H1 (cell line): ENCODE measurements at regions not wholly inside any gene's neighbourhood (a gene's known extent, or its start where the extent isn't known, plus 50 kb on each side); places are given as distances from the start of the nearest gene placed in this dataset.

Experiments used
- CTCF ChIA-PET: fragments of 300-600 bp; sonication (Branson Sonifier 250); formaldehyde crosslinking; loops from one replicate; lab custom pipeline; 2021; ENCODE audit not compliant: partially characterized antibody; lab: Charles Lee
- POLR2A ChIA-PET: fragments of 300-600 bp; sonication (Branson Sonifier 250); formaldehyde crosslinking; loops from one replicate; lab custom pipeline; 2021; ENCODE audit warnings: inconsistent platforms; ENCODE audit not compliant: partially characterized antibody; lab: Charles Lee
- DNase-seq, 2 experiments: peaks; one replicate each; pipeline versions ENCODE4 v3.0.0 to v3.0.0-alpha.2; 2010 to 2022; ENCODE audit warnings: low spot score in 2 of 2, low read depth in 1 of 2, mixed read lengths in 1 of 2
- FAIRE-seq: peaks from 2 replicates; lab custom pipeline; 2011; peaks lifted over from hg19 to GRCh38; lab: Jason Lieb, UNC
- H2AFZ ChIP-seq: 2 replicates; pipeline ENCODE4 v1.8.1; 2012; ENCODE audit warnings: low read length, inconsistent platforms
- H2AK5ac ChIP-seq: 2 replicates; pipeline ENCODE4 v1.6.1; 2013; ENCODE audit warnings: low read depth, low read length
- H2BK120ac ChIP-seq: replicated peaks from 2 replicates; pipeline ENCODE3; 2013; ENCODE audit warnings: low read depth, low read length, inconsistent platforms
- H2BK12ac ChIP-seq: 2 replicates; pipeline ENCODE4 v1.6.1; 2013; ENCODE audit warnings: low read depth, low read length
- H2BK15ac ChIP-seq: 2 replicates; pipeline ENCODE4 v1.6.1; 2013; ENCODE audit warnings: low read length
- H2BK20ac ChIP-seq: 2 replicates; pipeline ENCODE4 v1.6.1; 2013; ENCODE audit warnings: low read length
- H2BK5ac ChIP-seq: 2 replicates; pipeline ENCODE4 v1.6.1; 2013; ENCODE audit warnings: low read depth, low read length
- H3K14ac ChIP-seq: 2 replicates; pipeline ENCODE4 v1.6.1; 2013; ENCODE audit warnings: inconsistent platforms; ENCODE audit not compliant: insufficient read length
- H3K18ac ChIP-seq: 2 replicates; pipeline ENCODE4 v1.6.1; 2013; ENCODE audit warnings: low read length; ENCODE audit errors: extremely low read depth
- H3K23ac ChIP-seq: 2 replicates; pipeline ENCODE4 v1.6.1; 2013; ENCODE audit warnings: inconsistent platforms; ENCODE audit not compliant: insufficient read length
- H3K23me2 ChIP-seq: 2 replicates; pipeline ENCODE4 v1.6.1; 2013; ENCODE audit warnings: low read depth, low read length
- H3K27ac ChIP-seq: 2 replicates; pipeline ENCODE4 v1.6.1; 2011; ENCODE audit warnings: low read depth, low read length, inconsistent platforms
- H3K27me3 ChIP-seq, 4 experiments: replicated peaks in 1 of 4; 1 replicate in 1 of 4; 2 replicates in 3 of 4; pipeline versions ENCODE4 v1.6.1 to v1.8.1; 2011 to 2013; ENCODE audit warnings: low read length in 3 of 4, mild to moderate bottlenecking in 3 of 4, inconsistent platforms in 2 of 4, mixed read lengths in 2 of 4, moderate library complexity in 1 of 4; ENCODE audit not compliant: control insufficient read depth in 3 of 4, insufficient read depth in 3 of 4; ENCODE audit errors: extremely low read depth in 1 of 4
- H3K36me3 ChIP-seq, 4 experiments: 2 replicates each; pipeline versions ENCODE4 v1.6.1 to v1.8.1; 2011 to 2013; ENCODE audit warnings: mild to moderate bottlenecking in 4 of 4, low read length in 3 of 4, moderate library complexity in 2 of 4, control low read depth in 1 of 4, inconsistent platforms in 1 of 4; ENCODE audit not compliant: insufficient read depth in 4 of 4, control insufficient read depth in 2 of 4
- H3K4ac ChIP-seq: replicated peaks from 2 replicates; pipeline ENCODE3; 2013; ENCODE audit warnings: low read length, low read depth, mixed read lengths, inconsistent platforms; ENCODE audit not compliant: insufficient read length
- H3K4me1 ChIP-seq, 4 experiments: replicated peaks in 1 of 4; 1 replicate in 1 of 4; 2 replicates in 3 of 4; pipeline versions ENCODE4 v1.6.1 to v1.8.1; 2011 to 2013; ENCODE audit warnings: low read length in 3 of 4, inconsistent platforms in 2 of 4, mixed read lengths in 1 of 4; ENCODE audit not compliant: insufficient read depth in 4 of 4, control insufficient read depth in 3 of 4
- H3K4me2 ChIP-seq, 2 experiments: 2 replicates each; pipeline versions ENCODE4 v1.6.1 to v1.8.1; 2011 to 2013; ENCODE audit warnings: low read depth in 2 of 2, low read length in 2 of 2, control low read depth in 1 of 2, inconsistent platforms in 1 of 2, mild to moderate bottlenecking in 1 of 2; ENCODE audit not compliant: insufficient read depth in 1 of 2
- H3K4me3 ChIP-seq, 4 experiments: fragments of 200-600, 300-600 bp in 1 of 4; sonication (generic), shearing (Covaris generic), sonication (Bioruptor Twin) in 1 of 4; 2 replicates each; pipeline versions ENCODE4 v1.5.1 to v1.8.1; 2011 to 2016; ENCODE audit warnings: low read length in 4 of 4, low read depth in 3 of 4, control low read depth in 2 of 4, inconsistent platforms in 2 of 4, mild to moderate bottlenecking in 2 of 4, mixed read lengths in 1 of 4, moderate library complexity in 1 of 4; ENCODE audit not compliant: insufficient read depth in 2 of 4; ENCODE audit errors: extremely low read depth in 1 of 4
- H3K56ac ChIP-seq: replicated peaks from 2 replicates; pipeline ENCODE3; 2013; ENCODE audit warnings: low read depth, mild to moderate bottlenecking, mixed read lengths, low read length, inconsistent platforms; ENCODE audit not compliant: insufficient read length
- H3K79me1 ChIP-seq: 2 replicates; pipeline ENCODE4 v1.6.1; 2013; ENCODE audit warnings: low read depth, low read length, control low read depth
- H3K79me2 ChIP-seq, 2 experiments: 2 replicates each; pipeline versions ENCODE4 v1.6.1 to v1.8.1; 2012 to 2013; ENCODE audit warnings: low read length in 2 of 2, mild to moderate bottlenecking in 2 of 2, inconsistent platforms in 1 of 2; ENCODE audit not compliant: insufficient read depth in 2 of 2, control insufficient read depth in 1 of 2
- H3K9ac ChIP-seq, 4 experiments: replicated peaks in 1 of 4; 1 replicate in 1 of 4; 2 replicates in 3 of 4; pipeline versions ENCODE4 v1.6.1 to v1.8.1; 2011 to 2013; ENCODE audit warnings: low read depth in 3 of 4, low read length in 3 of 4, control low read depth in 2 of 4, mild to moderate bottlenecking in 2 of 4, moderate library complexity in 2 of 4, inconsistent platforms in 1 of 4; ENCODE audit errors: extremely low read depth in 1 of 4
- H3K9me3 ChIP-seq, 2 experiments: 2 replicates each; pipeline versions ENCODE4 v1.6.1 to v1.8.1; 2012 to 2013; ENCODE audit warnings: mild to moderate bottlenecking in 2 of 2, moderate library complexity in 2 of 2, control low read depth in 1 of 2, inconsistent platforms in 1 of 2, low read depth in 1 of 2, low read length in 1 of 2, mixed read lengths in 1 of 2; ENCODE audit not compliant: insufficient read depth in 2 of 2
- H4K20me1 ChIP-seq, 2 experiments: replicated peaks in 1 of 2; 2 replicates each; pipeline versions ENCODE3 to v1.8.1; 2011 to 2013; ENCODE audit warnings: inconsistent platforms in 2 of 2, low read length in 2 of 2, mild to moderate bottlenecking in 1 of 2; ENCODE audit not compliant: insufficient read depth in 2 of 2, control insufficient read depth in 1 of 2
- H4K5ac ChIP-seq: 2 replicates; pipeline ENCODE4 v1.6.1; 2013; ENCODE audit warnings: low read length, low read depth, mixed read lengths, inconsistent platforms; ENCODE audit not compliant: insufficient read length
- H4K8ac ChIP-seq: 2 replicates; pipeline ENCODE4 v1.8.0; 2013; ENCODE audit warnings: mild to moderate bottlenecking, moderate library complexity, low read length, inconsistent platforms; ENCODE audit not compliant: insufficient read depth; ENCODE audit errors: extremely low read depth
- H4K91ac ChIP-seq: replicated peaks from 2 replicates; pipeline ENCODE3; 2013; ENCODE audit warnings: low read length, mixed read lengths, inconsistent platforms; ENCODE audit not compliant: insufficient read length
- ATF3 ChIP-seq: IDR thresholded peaks from 2 replicates; pipeline ENCODE4 v1.6.1; 2011; ENCODE audit warnings: low read depth, mild to moderate bottlenecking, low read length; ENCODE audit not compliant: insufficient read depth
- KDM5A ChIP-seq: fragments of 200-600 bp; IDR thresholded peaks from 2 replicates; pipeline ENCODE4 v1.7.1; 2012; ENCODE audit warnings: mild to moderate bottlenecking, low read length, inconsistent platforms, mixed read lengths
- NRF1 ChIP-seq: IDR thresholded peaks from 2 replicates; pipeline ENCODE4 v1.6.1; 2011; ENCODE audit warnings: mild to moderate bottlenecking, low read depth, low read length, improper control_type of control experiment
- RBBP5 ChIP-seq: IDR thresholded peaks from 2 replicates; pipeline ENCODE4 v1.7.1; 2012; ENCODE audit warnings: low read depth, mild to moderate bottlenecking, inconsistent platforms, low read length, moderate library complexity, borderline replicate concordance
- TAF7 ChIP-seq: optimal IDR thresholded peaks from 2 replicates; pipeline ENCODE3; 2011; ENCODE audit warnings: low read depth, mild to moderate bottlenecking, inconsistent platforms, low read length, moderate library complexity, borderline replicate concordance
- WGBS, 2 experiments: shearing (Covaris generic) in 1 of 2; methylation state at CpG; one replicate each; pipeline versions ENCODE4 v1.1.6 to v1.1.7; 2013 to 2015; ENCODE audit warnings: low lambda C conversion rate in 2 of 2, mixed read lengths in 2 of 2, inconsistent platforms in 1 of 2, low coverage in 1 of 2, missing lambda C conversion rate in 1 of 2; ENCODE audit not compliant: insufficient replicate concordance in 2 of 2, insufficient coverage in 1 of 2, insufficient read length in 1 of 2; ENCODE audit errors: extremely low coverage in 1 of 2, missing lambda C conversion rate in 1 of 2; 5-methylcytosine and 5-hydroxymethylcytosine counted together

GRCh38 chr10:52410916-52411315 is 96.8 kb downstream of the DKK1 start:
- no peaks in the 10 kb centered on the region for H3K4me1 ChIP-seq
- 96% methylated on average over 20 of the region's 21 CpGs; no CpG with 5 or more reads in 1 of the 2 experiments for WGBS, 2 experiments
- H3K56ac ChIP-seq = no peak overlapping the region
- TF ChIP-seq NRF1 (no peak), TAF7 (no peak), KDM5A (no peak), RBBP5 (no peak), ATF3 (no peak)
- H3K18ac ChIP-seq = no peak overlapping the region
- H4K91ac ChIP-seq = no peak overlapping the region
- no peak overlapping the region for H3K4me3 ChIP-seq
- H3K9ac ChIP-seq = no peak overlapping the region
- no peaks in the 10 kb centered on the region for H3K23me2 ChIP-seq
- H3K23ac ChIP-seq = no peak overlapping the region
- H2BK12ac ChIP-seq = no peak overlapping the region
- no peak overlapping the region for H3K14ac ChIP-seq
- no peak overlapping the region for H2BK120ac ChIP-seq
- H3K4me2 ChIP-seq = no peak overlapping the region
- H3K79me2 ChIP-seq = no peaks in the 10 kb centered on the region
- FAIRE-seq (no peak), DNase-seq (no peak)
- no peaks in the 10 kb centered on the region for H3K27me3 ChIP-seq
- H3K79me1 ChIP-seq = no peaks in the 10 kb centered on the region
- no peaks in the 10 kb centered on the region for H3K9me3 ChIP-seq
- H2AK5ac ChIP-seq = no peak overlapping the region
- no peaks in the 10 kb centered on the region for H3K36me3 ChIP-seq
- no peak overlapping the region for H2BK5ac ChIP-seq
- no peak overlapping the region for H3K27ac ChIP-seq
- no peak overlapping the region for H4K5ac ChIP-seq
- H4K20me1 ChIP-seq = no peaks in the 10 kb centered on the region
- POLR2A ChIA-PET = no interaction called here
- CTCF ChIA-PET = no interaction called here
- no peak overlapping the region for H2BK20ac ChIP-seq
- no peak overlapping the region for H2BK15ac ChIP-seq
- no peak overlapping the region for H2AFZ ChIP-seq
- no peak overlapping the region for H4K8ac ChIP-seq
- H3K4ac ChIP-seq = no peak overlapping the region
